ENCODE measurements at regions not wholly inside any gene's neighbourhood (a gene's known extent, or its start where the extent isn't known, plus 50 kb on each side); places are given as distances from the start of the nearest gene placed in this dataset.
"Not testable (repeated sequence)": the region's sequence is repeated elsewhere in the genome, so short reads cannot be mapped to it uniquely, and the experiment has no call there.

- Mint-ChIP-seq H3K4me1 (ENCODE audit: low read depth) (no peaks in the 10 kb centered on the region), H3K27me3 (no peaks in the 10 kb centered on the region), H3K36me3 (ENCODE audit: low read depth) (no peaks in the 10 kb centered on the region), H3K27ac (no peak overlapping the region), H3K9me3 (peaks cover 3% of the 10 kb centered on the region), H3K4me3 (no peak overlapping the region)
- POLR2A ChIA-PET = no interaction called here
- DNase-seq = no peak
- no peak for ATAC-seq
- CTCF ChIA-PET = no interaction called here
- TF ChIP-seq CTCF (IDR thresholded peaks at IDR 0.05) = no peak
- intact Hi-C loops (cut with micrococcal nuclease) = no loop called here
Measured at GRCh38 chr13:70756088-70756487, 647.8 kb upstream of the KLHL1 start.

- no peaks in the 10 kb centered on the region for H3K27me3 Mint-ChIP-seq
- ATAC-seq = no peak
- intact Hi-C loops (cut with micrococcal nuclease) = no loop called here
Measured at GRCh38 chr13:70755456-70755855, 647.2 kb upstream of the KLHL1 start.

GRCh38 chr13:70747262-70747661 lies 639.0 kb upstream of the KLHL1 start:
- no peaks in the 10 kb centered on the region for H3K27me3 Mint-ChIP-seq
- POLR2A ChIA-PET = no interaction called here
- TF ChIP-seq CTCF (IDR thresholded peaks at IDR 0.05) = no peak
- DNase-seq (no peak), ATAC-seq (no peak)
- H3K4me1 Mint-ChIP-seq (ENCODE audit: low read depth) = no peaks in the 10 kb centered on the region
- H3K27ac Mint-ChIP-seq = no peak overlapping the region
- CTCF ChIA-PET = no interaction called here
- intact Hi-C loops (cut with micrococcal nuclease) = no loop called here
- peaks cover 2% of the 10 kb centered on the region for H3K9me3 Mint-ChIP-seq
- H3K4me3 Mint-ChIP-seq = no peak overlapping the region
- no peaks in the 10 kb centered on the region for H3K36me3 Mint-ChIP-seq (ENCODE audit: low read depth)

More at GRCh38 chr13:70755456-70755855, 647.2 kb upstream of the KLHL1 start:
- ChIA-PET CTCF (no interaction called here), POLR2A (no interaction called here)
- H3K36me3 Mint-ChIP-seq (ENCODE audit: low read depth) = no peaks in the 10 kb centered on the region
- no peak for DNase-seq
- H3K27ac Mint-ChIP-seq = no peak overlapping the region
- TF ChIP-seq CTCF (IDR thresholded peaks at IDR 0.05) = no peak
- no peak overlapping the region for H3K4me3 Mint-ChIP-seq
- H3K4me1 Mint-ChIP-seq (ENCODE audit: low read depth) = no peaks in the 10 kb centered on the region
- H3K9me3 Mint-ChIP-seq = peaks cover 2% of the 10 kb centered on the region

GRCh38 chr13:70746469-70746868 lies 638.2 kb upstream of the KLHL1 start:
- H3K27ac Mint-ChIP-seq; CTCF ChIA-PET; DNase-seq; H3K36me3 Mint-ChIP-seq (ENCODE audit: low read depth); H3K9me3 Mint-ChIP-seq; H3K4me3 Mint-ChIP-seq; POLR2A ChIA-PET; intact Hi-C loops (cut with micrococcal nuclease); H3K27me3 Mint-ChIP-seq; H3K4me1 Mint-ChIP-seq (ENCODE audit: low read depth); ATAC-seq: not testable (repeated sequence)

GRCh38 chr13:70736622-70737317 lies 628.5 kb upstream of the KLHL1 start:
- H3K27ac Mint-ChIP-seq = no peak overlapping the region
- H3K36me3 Mint-ChIP-seq (ENCODE audit: low read depth) = no peaks in the 10 kb centered on the region
- H3K9me3 Mint-ChIP-seq = no peaks in the 10 kb centered on the region
- intact Hi-C loops (cut with micrococcal nuclease) = no loop called here
- DNase-seq (no peak), ATAC-seq (no peak)
- no peak for TF ChIP-seq CTCF (IDR thresholded peaks at IDR 0.05)
- H3K4me1 Mint-ChIP-seq (ENCODE audit: low read depth) = no peaks in the 10 kb centered on the region
- no peaks in the 10 kb centered on the region for H3K27me3 Mint-ChIP-seq
- CTCF ChIA-PET = no interaction called here
- POLR2A ChIA-PET = no interaction called here
- no peak overlapping the region for H3K4me3 Mint-ChIP-seq

- intact Hi-C loops (cut with micrococcal nuclease) = no loop called here
- no peak overlapping the region for H3K4me3 Mint-ChIP-seq
- H3K4me1 Mint-ChIP-seq (ENCODE audit: low read depth) = no peaks in the 10 kb centered on the region
- ChIA-PET CTCF (no interaction called here), POLR2A (no interaction called here)
- H3K9me3 Mint-ChIP-seq = no peaks in the 10 kb centered on the region
- TF ChIP-seq CTCF (IDR thresholded peaks at IDR 0.05) = no peak
- ATAC-seq (no peak), DNase-seq (no peak)
- H3K27me3 Mint-ChIP-seq = no peaks in the 10 kb centered on the region
- no peak overlapping the region for H3K27ac Mint-ChIP-seq
- no peaks in the 10 kb centered on the region for H3K36me3 Mint-ChIP-seq (ENCODE audit: low read depth)
Measured at GRCh38 chr13:70732611-70733010, 624.4 kb upstream of the KLHL1 start.

Measured in activated CD8-positive, alpha-beta T cell treated with anti-CD3 and anti-CD28 coated beads for 36 hours (primary cell).